Suprapubic skin (tissue), 3 donors: ENCODE measurements at regions not wholly inside any gene's neighbourhood (a gene's known extent, or its start where the extent isn't known, plus 50 kb on each side); places are given as distances from the start of the nearest gene placed in this dataset.

Experiments used
- CTCF ChIP-seq, 2 donors: fragments of 200-600 bp in 1 of 2; fragments of 450-650 bp in 1 of 2; sonication (generic) in 1 of 2; IDR thresholded peaks; one replicate each; pipeline ENCODE4 v1.5.1; 2016 to 2019; ENCODE audit warnings: antibody characterized with exemption in 2 of 2, mild to moderate bottlenecking in 1 of 2, moderate library complexity in 1 of 2
- EP300 ChIP-seq: sonication (generic); formaldehyde crosslinking; IDR thresholded peaks from one replicate; pipeline ENCODE4 v1.6.1; 2017; ENCODE audit warnings: antibody characterized with exemption
- POLR2A ChIP-seq, 2 donors: fragments of 450-650 bp; IDR thresholded peaks; one replicate each; pipeline ENCODE4 v1.6.1; 2017; ENCODE audit warnings: antibody characterized with exemption in 2 of 2, mild to moderate bottlenecking in 2 of 2, moderate library complexity in 2 of 2

GRCh38 chr2:128438586-128438985 is 119.9 kb upstream of the HS6ST1 start:
- TF ChIP-seq CTCF (IDR thresholded peaks at IDR 0.05) (no peak), POLR2A (IDR thresholded peaks at IDR 0.05) (no peak), EP300 (no peak)
